GM21619 (cell line): ENCODE measurements at regions not wholly inside any gene's neighbourhood (a gene's known extent, or its start where the extent isn't known, plus 50 kb on each side); places are given as distances from the start of the nearest gene placed in this dataset.
"Not testable (repeated sequence)": the region's sequence is repeated elsewhere in the genome, so short reads cannot be mapped to it uniquely, and the experiment has no call there.

Experiments
- ATAC-seq: cut with Tn5 transposase; IDR thresholded peaks from one replicate; pipeline ENCODE4 v1.9.1; 2021; ENCODE audit not compliant: unreplicated experiment

DNA sequence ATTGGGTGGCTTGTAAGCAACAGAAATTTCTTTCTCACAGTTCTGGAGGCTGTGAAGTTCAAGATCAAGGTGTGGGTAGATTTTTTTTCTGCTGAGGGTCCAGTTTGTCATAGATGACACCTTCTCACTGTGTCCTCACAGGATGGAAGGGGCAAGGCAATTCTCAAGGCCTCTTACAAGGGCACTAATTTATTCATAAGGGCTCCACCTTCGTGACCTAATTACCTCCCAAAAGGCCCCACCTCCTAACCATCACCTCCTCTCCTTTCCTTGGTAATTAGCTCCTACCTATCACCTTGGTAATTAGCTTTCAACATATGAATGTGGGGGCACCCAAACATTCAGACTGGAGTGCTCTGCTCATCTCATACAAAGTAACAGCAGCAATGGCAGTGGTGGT, 92.3 kb upstream of the CD44 start:
- ATAC-seq: no peak

DNA sequence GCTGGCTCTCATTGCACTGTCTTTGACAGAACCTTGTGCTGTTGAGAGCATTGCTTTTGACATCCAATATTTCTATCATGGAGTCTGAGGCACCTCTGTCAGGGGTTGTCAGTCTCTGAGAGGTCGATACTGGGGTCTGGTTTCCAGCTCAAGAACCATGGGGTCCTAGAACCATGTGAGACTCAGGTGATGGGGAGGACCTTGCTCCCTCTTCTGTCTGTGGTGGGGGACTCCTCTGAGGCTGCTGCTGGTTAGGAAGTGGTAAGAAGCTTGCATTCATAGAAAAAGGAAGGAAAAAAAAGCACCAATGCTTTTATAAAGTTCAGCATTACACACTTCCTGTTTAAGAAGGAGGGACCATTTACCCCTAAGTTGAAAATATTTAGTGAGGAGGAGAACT, 91.8 kb upstream of the CD44 start:
- ATAC-seq: no peak

DNA sequence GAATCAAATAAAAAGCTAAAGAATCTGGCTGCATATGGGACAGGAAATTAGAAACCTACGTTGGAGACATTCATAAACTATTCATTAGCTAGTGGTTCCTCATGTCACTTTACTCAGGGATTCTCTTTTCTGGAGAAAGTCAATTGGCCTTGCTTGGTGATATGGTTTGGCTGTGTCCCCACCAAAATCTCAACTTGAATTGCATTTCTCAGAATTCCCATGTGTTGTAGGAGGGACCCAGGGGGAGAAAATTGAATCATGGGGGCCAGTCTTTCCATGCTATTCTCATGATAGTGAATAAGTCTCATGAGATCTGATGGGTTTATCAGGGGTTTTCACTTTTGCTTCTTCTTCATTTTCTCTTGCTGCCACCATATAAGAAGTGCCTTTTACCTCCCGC, 91.2 kb upstream of the CD44 start:
- ATAC-seq: no peak

DNA sequence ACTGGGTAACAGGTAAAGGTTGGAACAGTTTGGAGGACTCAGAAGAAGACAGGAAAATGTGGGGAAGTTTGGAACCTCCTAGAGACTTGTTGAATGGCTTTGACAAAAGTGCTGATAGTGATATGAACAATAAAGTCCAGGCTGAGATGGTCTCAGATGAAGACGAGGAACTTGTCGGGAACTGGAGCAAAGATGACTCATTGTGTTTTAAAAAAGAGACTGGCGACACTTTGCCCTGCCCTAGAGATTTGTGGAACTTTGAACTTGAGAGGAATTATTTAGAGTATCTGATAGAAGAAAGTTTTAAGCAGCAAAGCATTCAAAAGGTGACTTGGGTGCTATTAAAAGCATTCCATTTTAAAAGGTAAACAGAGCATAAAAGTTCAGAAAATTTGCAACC, 90.6 kb upstream of the CD44 start:
- ATAC-seq: not testable (repeated sequence)

DNA sequence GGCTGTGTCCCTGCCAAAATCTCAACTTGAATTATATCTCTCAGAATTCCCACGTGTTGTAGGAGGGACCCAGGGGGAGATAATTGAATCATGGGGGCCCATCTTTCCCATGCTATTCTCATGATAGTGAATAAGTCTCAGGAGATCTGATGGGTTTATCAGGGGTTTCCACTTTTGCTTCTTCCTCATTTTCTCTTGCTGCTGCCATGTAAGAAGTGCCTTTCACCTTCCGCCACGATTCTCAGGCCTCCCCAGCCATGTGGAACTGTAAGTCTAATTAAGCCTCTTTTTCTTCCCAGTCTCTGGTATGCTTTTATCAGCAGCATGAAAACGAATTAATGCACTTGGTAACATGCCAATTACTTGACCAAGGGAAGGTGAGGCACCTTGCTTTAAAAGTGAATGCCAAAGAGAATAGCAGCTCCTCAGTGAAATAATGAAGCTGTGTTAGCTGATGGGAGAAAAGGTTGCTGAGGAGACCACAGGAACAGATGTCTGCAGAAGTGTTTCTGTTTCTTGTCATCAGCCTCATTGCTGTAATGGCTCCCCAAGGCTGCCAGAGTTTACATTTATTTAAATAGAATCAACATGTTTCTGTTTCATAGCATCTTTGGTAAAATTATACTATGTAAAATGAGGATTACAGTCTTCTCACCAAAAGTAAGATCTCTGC, 89.0 kb upstream of the CD44 start:
- no peak for ATAC-seq

DNA sequence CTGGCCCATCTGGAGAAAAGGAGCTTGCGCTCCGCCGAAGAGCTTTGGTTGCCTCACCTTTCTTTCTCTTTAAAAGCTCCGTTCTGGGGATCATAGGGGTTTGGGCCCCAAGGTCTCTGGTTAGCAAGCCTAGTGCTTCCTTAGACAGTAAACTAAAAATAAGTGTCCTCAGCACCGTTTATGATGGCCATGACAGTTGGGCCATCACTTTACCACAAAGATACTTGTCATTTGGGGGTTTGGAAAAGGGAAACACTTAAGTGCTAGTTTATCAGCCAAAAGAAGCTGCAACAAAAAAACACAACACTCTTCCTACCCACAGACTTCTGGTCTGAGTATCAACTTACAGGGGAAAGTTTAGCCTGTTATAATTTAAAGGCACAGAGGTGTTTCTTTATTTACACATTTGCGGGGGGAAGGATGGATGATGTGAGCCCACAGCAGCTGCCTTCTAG, 88.4 kb upstream of the CD44 start:
- no peak for ATAC-seq

DNA sequence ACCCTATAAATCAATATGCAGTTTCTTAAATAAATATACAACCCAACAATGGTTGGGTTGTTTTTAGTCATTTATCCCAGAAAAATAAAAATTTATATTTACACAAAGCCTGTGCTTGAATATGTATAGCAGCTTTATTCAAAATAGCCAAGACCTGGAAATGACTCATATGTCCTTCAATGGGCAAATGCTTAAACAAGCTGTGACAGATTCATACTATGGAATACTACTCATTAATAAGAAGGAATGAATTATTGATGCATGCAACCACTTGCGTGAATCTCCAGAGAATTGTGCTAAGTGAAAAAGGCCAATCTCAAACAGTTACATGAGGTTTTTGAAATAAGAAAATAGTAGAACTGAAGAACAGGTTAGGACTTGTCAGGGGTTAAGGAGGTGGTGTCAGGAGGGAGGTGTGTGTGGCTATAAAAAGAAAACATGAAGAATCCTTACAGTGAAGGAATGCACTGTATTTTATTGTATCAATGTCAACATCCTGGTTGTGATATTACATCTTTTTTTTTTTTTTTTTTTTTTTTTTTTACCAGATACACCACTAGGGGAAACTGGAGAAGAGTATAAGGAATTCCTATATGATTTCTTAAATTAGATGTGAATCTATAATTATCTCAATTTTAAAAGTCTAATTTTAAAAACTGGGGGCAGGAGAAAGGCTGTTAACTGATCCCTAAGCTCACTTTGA, 82.4 kb upstream of the CD44 start:
- no peak for ATAC-seq

DNA sequence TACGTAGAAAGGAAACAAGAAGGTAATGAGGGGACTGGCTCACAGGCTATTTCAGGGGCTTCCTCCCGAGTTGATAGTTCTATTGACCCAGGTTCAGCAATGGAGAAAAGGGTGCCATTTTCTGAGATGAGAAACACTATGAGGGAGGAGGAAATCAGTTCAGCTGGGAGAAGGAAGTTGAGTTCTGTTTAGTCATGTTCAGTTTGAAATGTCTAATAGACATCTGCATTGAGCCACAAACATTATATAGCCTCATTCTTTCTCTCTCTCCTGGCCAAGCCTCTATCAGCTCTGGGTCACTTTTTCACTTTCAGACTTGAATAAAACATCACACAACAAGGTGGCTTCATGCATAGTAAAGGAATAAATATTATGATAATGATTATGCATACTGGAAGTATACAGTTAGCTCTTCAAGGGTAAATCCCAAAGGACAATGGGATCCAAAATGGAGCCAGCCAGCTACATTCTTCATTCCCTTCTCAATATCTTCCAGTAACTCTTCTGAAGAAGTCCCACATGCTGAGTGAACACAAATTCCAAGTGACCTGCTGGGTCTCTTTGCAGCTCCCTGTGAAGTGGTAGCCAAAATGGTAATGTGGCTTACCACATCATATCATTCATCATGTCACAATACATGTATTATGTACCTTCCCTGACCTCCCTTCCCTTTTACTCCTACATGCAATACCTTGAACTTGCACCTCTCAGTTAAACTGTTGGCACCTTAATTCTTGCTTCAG, 80.9 kb upstream of the CD44 start:
- ATAC-seq: no peak

DNA sequence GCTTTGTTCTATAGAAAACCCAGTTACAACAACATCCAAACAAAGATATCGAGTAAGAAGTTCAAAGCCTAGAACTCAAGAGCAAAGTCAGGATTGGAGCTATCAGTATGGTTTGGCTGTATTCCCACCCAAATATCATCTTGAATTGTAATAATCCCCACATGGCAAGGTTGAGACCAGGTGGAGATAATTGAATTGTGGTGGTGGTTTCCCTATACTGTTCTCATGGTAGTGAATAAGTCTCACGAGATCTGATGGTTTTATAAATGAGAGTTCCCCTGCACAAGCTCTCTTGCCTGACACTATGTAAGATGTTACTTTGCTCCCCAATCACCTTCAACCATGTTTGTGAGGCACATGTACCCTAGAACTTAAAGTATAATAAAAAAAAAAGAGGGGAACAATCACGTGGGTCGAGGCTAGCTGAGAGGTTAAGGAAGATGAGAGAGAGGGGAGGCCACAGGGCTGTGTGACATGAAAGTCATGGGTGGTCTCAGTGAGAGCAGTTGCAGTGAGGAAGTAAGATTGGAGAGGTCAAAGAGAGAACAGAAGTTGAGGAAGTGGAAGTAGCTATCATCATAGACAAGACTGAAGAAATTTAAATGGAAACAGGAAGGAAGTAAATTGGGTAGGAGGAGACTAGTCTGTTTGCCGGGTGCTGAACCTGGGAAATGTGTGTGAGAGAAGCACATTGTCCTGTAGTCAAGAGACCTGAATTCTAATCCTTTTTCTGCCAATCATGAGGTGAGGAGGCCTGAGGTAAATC, 80.1 kb upstream of the CD44 start:
- no peak for ATAC-seq

DNA sequence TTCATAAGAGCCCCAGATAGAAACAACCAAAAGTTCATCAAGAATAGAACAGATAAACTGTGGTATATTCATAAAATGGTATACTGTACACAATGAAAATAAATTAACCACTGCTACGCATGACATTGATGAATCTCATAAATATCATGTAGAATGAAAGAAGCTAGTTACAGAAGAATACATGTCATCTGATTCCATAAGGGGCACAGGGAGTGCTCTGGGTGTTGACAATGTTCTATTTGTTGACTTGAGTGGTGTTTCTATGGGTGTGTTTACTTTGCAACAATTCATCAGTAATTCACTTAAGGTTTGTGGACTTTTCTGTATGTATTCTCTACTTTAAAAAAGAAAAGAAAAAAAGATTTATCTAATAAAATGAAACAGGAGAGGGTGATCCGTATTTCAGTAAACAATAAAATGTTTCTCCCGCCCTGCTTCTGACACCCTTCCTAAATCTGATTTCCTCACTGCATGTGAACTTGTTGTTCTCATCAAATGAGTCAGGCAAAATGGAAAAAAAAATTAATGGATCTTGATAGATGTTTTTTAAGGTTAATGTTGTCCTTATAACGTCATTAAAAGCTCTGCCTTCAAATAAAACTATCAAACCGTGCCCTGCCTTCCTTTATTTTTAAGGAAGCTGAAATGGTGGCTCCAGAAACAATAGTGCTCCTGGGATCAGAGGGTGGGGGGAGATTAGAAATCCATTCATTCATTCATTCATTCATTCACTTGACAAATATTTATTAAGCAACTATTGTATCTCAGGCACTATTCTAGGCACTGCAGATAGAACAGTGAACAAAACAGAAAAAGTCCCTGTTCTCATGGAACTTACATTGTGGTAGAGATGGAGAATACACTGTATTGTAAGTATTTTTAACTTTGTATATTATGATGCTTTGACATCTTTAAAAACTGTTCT, 77.2 kb upstream of the CD44 start:
- ATAC-seq: no peak

DNA sequence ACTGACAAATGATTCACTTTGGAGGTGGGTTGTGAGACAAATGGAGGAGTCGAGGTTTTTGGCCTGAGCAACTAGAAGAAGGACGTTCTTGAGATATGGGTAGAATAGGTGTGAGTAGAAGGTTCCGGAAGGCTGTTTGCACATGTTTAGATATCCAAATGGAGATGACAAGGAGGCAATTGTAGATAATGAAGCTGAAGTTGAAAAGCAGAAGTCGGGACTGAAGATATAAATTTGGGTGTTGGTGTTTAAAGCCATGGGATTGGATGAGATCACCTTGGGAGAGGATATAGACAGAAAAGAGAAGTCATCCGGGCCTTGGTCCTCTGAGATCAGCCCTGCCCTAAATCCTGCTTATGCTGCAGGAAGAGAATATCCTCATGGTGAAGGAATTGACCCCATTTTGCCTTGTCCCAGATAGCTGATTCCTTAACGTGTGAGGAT, 75.5 kb upstream of the CD44 start:
- ATAC-seq: no peak

DNA sequence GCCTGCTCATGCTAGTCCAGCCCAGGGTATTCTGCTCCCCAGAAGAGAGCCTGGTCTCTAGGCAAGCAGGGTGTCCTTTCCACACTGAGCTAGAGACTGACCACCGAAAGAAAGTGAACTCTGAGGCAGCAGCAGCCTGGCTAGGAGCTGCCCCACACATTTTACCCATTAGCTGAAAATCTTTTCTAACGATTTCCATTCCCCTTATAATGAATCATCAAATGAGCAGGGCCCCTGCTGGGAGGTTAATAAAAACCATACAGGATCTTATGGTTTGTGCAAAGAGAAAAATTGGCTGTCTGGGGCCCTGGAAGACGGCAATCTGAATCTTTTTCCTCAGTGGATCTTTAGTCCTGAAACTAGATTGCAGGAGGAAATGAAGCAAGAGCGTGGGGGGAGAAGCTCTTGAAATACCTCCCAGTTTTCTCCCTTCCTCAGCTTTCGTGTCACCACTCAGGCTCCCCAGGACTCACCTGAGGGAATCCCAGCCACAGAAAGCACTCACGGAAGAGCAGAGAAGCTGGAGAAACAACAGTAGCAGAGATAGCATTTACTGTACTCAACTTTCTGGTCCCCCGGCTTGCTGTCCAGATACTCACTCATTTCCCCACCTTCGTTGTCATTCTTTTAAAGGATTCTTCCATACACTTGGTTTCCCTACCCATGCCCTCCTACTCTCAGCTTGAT, 74.7 kb upstream of the CD44 start:
- ATAC-seq: no peak

DNA sequence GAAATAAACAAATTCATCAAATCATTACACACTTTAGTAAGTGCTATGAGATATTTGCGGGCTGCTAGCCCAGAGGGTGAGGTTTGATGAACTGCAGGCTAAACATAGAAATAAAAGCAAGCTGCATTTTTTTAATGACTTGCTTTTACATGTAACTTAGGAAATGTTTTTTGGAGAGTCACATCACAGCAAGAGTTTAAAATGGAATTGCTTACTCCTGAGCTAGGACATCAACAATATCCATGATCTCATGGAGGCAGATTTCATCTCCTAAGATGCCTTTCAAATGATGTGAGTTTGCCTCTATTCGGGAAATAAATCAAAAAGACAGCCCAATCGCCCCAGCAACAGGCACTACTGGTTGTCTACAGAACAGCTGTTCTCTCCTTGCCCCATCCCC, 73.4 kb upstream of the CD44 start:
- ATAC-seq: no peak

DNA sequence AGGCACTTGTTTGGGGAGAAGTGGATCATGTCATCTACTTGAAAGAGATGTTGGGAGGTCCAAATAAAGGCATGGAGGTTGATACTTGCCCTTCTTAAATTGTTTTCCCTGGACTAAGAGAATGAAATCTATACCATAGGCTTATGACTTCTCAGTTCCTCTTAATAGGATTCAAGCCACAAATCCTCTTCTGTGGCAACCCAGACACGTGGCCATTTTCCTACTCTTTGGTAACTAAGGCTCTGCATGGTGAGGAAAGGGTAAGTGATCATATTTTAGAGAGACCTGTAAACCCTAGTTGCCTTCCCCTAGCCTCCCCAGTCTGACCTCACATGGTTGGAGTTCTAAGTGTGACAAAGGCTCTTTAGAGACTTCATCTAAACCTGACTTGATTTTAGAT, 72.9 kb upstream of the CD44 start:
- no peak for ATAC-seq

DNA sequence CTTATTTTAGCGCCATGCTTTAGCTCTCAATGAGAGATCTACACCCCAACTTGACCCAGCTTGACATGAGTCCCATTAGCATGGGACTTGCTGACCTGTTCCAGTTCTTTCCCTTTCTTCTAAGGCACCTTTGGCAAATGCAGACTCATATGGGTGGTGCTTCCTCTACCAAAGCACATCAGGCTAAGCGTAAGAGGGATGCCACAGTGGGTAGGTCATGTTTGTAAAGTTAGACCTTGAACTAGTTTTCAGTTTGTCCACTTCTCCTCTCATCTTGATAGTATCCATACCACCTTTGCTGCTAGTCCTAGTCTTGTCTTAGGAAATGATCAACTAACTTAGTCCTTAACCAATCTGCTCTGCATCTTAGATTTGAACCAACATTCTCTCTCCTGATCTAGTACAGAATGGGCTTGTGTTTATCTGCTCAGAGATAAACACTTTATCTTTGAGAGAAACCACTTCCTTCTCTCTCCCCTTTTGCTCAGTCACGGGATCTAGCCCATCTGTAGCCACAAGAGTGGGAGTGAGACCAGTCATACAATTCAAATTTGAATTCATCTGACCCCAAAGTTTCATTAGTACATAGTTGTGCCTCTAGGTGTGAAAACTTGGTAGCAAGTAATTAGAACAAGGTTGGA, 72.1 kb upstream of the CD44 start:
- peak; percentile 73 for ATAC-seq

DNA sequence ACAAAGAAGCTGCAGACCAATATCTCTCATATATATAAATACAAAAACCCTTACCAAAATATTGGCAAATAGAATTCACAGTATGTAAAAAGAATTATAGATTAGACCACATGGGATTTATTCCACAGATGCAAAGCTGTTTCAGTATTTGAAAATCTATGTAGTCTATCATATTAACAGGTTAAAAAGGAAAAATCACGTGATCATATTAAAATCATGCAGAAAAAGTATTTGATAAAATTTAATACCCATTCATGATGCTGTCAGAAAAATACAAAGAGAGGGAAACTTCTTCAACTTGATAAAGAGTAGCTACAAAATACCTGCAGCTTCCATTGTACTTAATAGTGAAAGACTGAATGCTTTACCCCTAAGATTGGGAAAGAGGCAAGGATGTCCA, 67.2 kb upstream of the CD44 start:
- no peak for ATAC-seq

DNA sequence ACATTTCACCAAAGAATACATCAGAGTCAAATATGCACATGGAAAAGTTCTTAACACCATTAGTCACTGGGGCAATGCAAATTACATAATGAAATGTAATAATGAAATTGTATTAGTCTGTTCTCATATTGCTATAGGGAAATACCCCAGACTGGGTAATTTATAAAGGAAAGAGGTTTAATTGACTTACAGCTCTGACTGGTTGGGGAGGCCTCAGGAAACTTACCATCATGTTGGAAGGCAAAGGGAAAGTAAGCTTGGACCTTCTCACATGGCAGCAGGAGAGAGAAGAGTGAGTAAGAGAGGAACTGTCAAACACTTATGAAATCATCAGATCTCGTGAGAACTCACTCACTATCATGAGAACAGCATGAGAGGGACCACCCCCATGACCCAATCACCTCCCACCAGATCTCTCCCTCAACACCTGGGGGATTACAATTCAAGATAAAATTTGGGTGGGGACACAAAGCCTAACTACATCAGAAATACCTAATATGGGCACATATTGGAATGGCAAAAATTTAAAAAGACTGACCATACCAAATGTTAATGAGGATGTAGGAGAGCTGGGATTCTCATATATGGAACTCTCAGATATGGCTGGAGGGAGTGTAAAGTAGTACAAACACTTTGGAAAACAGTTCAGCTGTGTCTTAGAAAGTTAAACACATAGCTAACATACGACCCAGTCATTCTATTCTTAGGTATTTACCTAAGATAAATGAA, 65.1 kb upstream of the CD44 start:
- no peak for ATAC-seq
